ENCODE measurements at regions not wholly inside any gene's neighbourhood (a gene's known extent, or its start where the extent isn't known, plus 50 kb on each side); places are given as distances from the start of the nearest gene placed in this dataset.

GRCh38 chr3:116916836-116917235, 207.3 kb downstream of the TUSC7 start:
- Mint-ChIP-seq H3K4me1 (no peaks in the 10 kb centered on the region), H3K36me3 (ENCODE audit: low read depth) (no peaks in the 10 kb centered on the region), H3K4me3 (no peak overlapping the region), H3K9me3 (no peaks in the 10 kb centered on the region), H3K27ac (no peak overlapping the region), H3K27me3 (ENCODE audit: low read depth, poor library complexity) (no peaks in the 10 kb centered on the region)
- no peak for TF ChIP-seq CTCF (IDR thresholded peaks at IDR 0.05)
- no peak for DNase-seq

GRCh38 chr3:116920826-116921610, 211.4 kb downstream of the TUSC7 start:
- Mint-ChIP-seq H3K36me3 (ENCODE audit: low read depth) (no peaks in the 10 kb centered on the region), H3K4me3 (no peak overlapping the region), H3K27ac (no peak overlapping the region), H3K4me1 (no peaks in the 10 kb centered on the region), H3K27me3 (ENCODE audit: low read depth, poor library complexity) (no peaks in the 10 kb centered on the region), H3K9me3 (peaks cover 33% of the 10 kb centered on the region)
- no peak for TF ChIP-seq CTCF (IDR thresholded peaks at IDR 0.05)
- no peak for DNase-seq

GRCh38 chr3:116927918-116928317, 218.3 kb downstream of the TUSC7 start:
- no peak overlapping the region for H3K27ac Mint-ChIP-seq
- no peak for TF ChIP-seq CTCF (IDR thresholded peaks at IDR 0.05)
- no peaks in the 10 kb centered on the region for H3K36me3 Mint-ChIP-seq (ENCODE audit: low read depth)
- peaks cover 29% of the 10 kb centered on the region for H3K9me3 Mint-ChIP-seq
- no peaks in the 10 kb centered on the region for H3K27me3 Mint-ChIP-seq (ENCODE audit: low read depth, poor library complexity)
- H3K4me3 Mint-ChIP-seq, result no peak overlapping the region
- no peaks in the 10 kb centered on the region for H3K4me1 Mint-ChIP-seq
- no peak for DNase-seq

- H3K27ac Mint-ChIP-seq, result no peak overlapping the region
- H3K36me3 Mint-ChIP-seq (ENCODE audit: low read depth), result no peaks in the 10 kb centered on the region
- TF ChIP-seq CTCF (IDR thresholded peaks at IDR 0.05), result no peak
- H3K9me3 Mint-ChIP-seq, result peaks cover 12% of the 10 kb centered on the region
- H3K27me3 Mint-ChIP-seq (ENCODE audit: low read depth, poor library complexity), result no peaks in the 10 kb centered on the region
- no peaks in the 10 kb centered on the region for H3K4me1 Mint-ChIP-seq
- DNase-seq, result no peak
- H3K4me3 Mint-ChIP-seq, result no peak overlapping the region
These were observed 220.1 kb downstream of the TUSC7 start for GRCh38 chr3:116929505-116930222.

- Mint-ChIP-seq H3K9me3 (peaks cover under 1% of the 10 kb centered on the region), H3K27ac (no peak overlapping the region), H3K27me3 (ENCODE audit: low read depth, poor library complexity) (no peaks in the 10 kb centered on the region), H3K36me3 (ENCODE audit: low read depth) (no peaks in the 10 kb centered on the region), H3K4me3 (no peak overlapping the region), H3K4me1 (no peaks in the 10 kb centered on the region)
- no peak for TF ChIP-seq CTCF (IDR thresholded peaks at IDR 0.05)
- DNase-seq, result no peak
These were observed 221.2 kb downstream of the TUSC7 start for GRCh38 chr3:116930786-116931185.

All from nephron progenitor cell (in vitro differentiated cells).